ENCODE measurements at regions not wholly inside any gene's neighbourhood (a gene's known extent, or its start where the extent isn't known, plus 50 kb on each side); places are given as distances from the start of the nearest gene placed in this dataset.

- H3K4me1 Mint-ChIP-seq = peaks cover 10% of the 10 kb centered on the region
- peaks cover 9% of the 10 kb centered on the region for H3K9me3 Mint-ChIP-seq
- H3K36me3 Mint-ChIP-seq = peaks cover 3% of the 10 kb centered on the region
- TF ChIP-seq, protein P1, sequence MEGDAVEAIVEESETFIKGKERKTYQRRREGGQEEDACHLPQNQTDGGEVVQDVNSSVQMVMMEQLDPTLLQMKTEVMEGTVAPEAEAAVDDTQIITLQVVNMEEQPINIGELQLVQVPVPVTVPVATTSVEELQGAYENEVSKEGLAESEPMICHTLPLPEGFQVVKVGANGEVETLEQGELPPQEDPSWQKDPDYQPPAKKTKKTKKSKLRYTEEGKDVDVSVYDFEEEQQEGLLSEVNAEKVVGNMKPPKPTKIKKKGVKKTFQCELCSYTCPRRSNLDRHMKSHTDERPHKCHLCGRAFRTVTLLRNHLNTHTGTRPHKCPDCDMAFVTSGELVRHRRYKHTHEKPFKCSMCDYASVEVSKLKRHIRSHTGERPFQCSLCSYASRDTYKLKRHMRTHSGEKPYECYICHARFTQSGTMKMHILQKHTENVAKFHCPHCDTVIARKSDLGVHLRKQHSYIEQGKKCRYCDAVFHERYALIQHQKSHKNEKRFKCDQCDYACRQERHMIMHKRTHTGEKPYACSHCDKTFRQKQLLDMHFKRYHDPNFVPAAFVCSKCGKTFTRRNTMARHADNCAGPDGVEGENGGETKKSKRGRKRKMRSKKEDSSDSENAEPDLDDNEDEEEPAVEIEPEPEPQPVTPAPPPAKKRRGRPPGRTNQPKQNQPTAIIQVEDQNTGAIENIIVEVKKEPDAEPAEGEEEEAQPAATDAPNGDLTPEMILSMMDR (IDR thresholded peaks at IDR 0.05; ENCODE audit: unreplicated experiment) = no peak
- no peak overlapping the region for H3K27ac Mint-ChIP-seq
- no peaks in the 10 kb centered on the region for H3K27me3 Mint-ChIP-seq (ENCODE audit: low read depth)
- no peak for DNase-seq (ENCODE audit: low spot score in 2 of 2, unreplicated experiment in 2 of 2)
- H3K4me3 Mint-ChIP-seq = no peak overlapping the region
Measured at GRCh38 chr13:105278943-105279381, 1256.5 kb downstream of the EFNB2 start.

- no peak overlapping the region for H3K27ac Mint-ChIP-seq
- TF ChIP-seq, protein P1 (IDR thresholded peaks at IDR 0.05; ENCODE audit: unreplicated experiment) = no peak
- no peaks in the 10 kb centered on the region for H3K27me3 Mint-ChIP-seq (ENCODE audit: low read depth)
- DNase-seq (ENCODE audit: low spot score in 2 of 2, unreplicated experiment in 2 of 2) = no peak
- peaks cover 9% of the 10 kb centered on the region for H3K9me3 Mint-ChIP-seq
- H3K4me1 Mint-ChIP-seq = peaks cover 5% of the 10 kb centered on the region
- H3K36me3 Mint-ChIP-seq = peaks cover 3% of the 10 kb centered on the region
- no peak overlapping the region for H3K4me3 Mint-ChIP-seq
Measured at GRCh38 chr13:105276571-105276970, 1258.9 kb downstream of the EFNB2 start.

DNA sequence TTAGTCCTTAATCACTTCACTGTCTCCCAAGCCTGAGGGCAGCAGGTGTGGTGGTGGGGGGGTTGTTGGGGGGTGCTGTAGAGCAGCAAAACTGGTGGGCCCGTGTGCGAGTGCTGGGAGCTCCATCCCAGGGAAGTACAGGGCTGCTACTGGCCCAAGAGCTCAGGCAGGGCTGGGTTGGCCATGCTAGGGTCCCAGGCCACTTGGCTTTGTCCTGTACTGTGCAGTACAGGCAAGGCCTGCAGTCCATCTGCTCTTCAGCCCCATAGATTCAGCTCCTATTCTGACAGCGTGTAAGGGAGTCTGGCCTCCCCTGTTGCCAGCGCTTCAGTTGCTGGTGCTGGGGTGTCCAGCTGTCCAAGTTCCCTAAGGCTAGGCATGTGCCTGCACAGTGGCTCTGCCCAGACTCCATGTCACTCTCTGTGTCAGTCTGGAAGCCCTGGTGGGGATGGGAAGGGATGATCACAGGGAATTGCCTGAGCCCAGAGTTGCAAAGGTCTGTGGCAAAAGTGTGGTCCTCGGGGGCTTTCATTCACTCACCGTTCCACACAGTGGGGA, 1261.7 kb downstream of the EFNB2 start:
- H3K27ac Mint-ChIP-seq = no peak overlapping the region
- DNase-seq (ENCODE audit: low spot score in 2 of 2, unreplicated experiment in 2 of 2) = no peak
- H3K27me3 Mint-ChIP-seq (ENCODE audit: low read depth) = no peaks in the 10 kb centered on the region
- H3K36me3 Mint-ChIP-seq = peaks cover 3% of the 10 kb centered on the region
- no peak overlapping the region for H3K4me3 Mint-ChIP-seq
- TF ChIP-seq, protein P1 (IDR thresholded peaks at IDR 0.05; ENCODE audit: unreplicated experiment) = no peak
- peaks cover 21% of the 10 kb centered on the region for H3K9me3 Mint-ChIP-seq
- H3K4me1 Mint-ChIP-seq = no peaks in the 10 kb centered on the region

DNA sequence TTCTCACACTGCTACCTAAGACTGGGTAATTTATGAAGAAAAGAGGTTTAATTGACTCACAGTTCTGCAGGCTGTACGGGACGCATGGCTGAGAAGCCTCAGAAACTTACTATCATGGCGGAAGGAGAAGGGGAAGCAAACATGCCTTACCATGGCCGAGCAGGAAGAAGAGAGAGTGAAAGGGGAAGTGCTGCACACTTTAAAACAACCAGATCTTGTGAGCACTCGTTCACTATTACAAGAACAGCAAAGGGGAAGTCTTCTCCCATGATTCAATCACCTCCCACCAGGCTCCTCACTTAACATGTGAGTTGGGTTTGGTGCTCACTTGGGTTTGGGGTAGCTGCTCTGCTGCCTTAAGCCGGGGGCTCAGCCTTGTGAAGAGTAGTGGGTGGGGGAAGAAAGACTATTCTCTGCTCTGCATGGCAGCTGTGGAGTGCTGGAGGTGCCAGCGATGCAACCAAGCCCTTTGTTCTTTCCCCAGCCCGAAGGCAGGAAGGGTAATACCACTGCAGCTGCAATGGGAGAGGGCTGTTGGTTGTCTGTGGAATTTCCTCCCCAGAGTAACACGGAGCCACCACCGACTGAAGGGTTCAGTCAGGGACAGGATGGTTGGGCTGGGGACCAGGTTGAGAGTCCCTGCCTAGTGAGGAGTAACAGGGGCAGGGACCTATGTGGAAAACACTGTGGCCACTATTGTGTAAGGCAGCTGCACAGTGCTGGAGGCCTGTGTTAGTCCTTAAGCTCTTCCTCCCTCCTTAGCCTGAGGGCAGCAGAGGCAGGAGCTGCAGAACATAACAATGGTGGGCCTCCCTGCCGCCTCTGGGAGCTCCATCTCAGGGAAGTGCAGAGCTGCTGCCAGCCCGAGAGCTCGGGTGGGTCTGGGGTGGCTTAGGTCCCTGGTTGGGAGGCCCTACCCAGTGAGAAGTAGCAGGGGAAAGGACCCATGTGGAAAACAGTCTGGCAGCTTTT, 1262.5 kb downstream of the EFNB2 start:
- no peak for DNase-seq (ENCODE audit: low spot score in 2 of 2, unreplicated experiment in 2 of 2)
- peaks cover 3% of the 10 kb centered on the region for H3K36me3 Mint-ChIP-seq
- no peak overlapping the region for H3K4me3 Mint-ChIP-seq
- H3K27ac Mint-ChIP-seq = no peak overlapping the region
- no peaks in the 10 kb centered on the region for H3K27me3 Mint-ChIP-seq (ENCODE audit: low read depth)
- H3K4me1 Mint-ChIP-seq = no peaks in the 10 kb centered on the region
- peaks cover 21% of the 10 kb centered on the region for H3K9me3 Mint-ChIP-seq
- TF ChIP-seq, protein P1 (IDR thresholded peaks at IDR 0.05; ENCODE audit: unreplicated experiment) = no peak

DNA sequence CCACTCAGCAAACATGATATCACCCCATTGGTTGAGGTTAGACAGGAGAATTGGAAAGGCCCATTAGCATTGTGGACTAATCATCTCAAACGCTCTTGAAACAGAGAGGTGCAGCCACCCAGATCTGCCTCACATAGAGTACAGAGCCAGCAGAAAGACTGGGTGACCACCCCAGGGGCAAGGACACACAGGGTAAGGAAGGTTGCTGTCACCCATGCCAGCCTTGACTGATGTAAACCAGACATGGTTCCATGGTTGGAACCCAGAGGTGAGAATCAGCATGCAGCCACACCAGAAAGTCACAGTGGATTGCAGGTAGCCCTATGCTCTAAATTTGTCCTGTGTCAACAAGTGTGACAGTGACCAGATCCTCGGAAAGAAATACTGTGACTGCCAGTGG, 1268.8 kb downstream of the EFNB2 start:
- Mint-ChIP-seq H3K4me3 (no peak overlapping the region), H3K4me1 (peaks cover 20% of the 10 kb centered on the region), H3K27ac (no peak overlapping the region), H3K9me3 (peaks cover 11% of the 10 kb centered on the region), H3K27me3 (ENCODE audit: low read depth) (no peaks in the 10 kb centered on the region), H3K36me3 (no peaks in the 10 kb centered on the region)
- TF ChIP-seq, protein P1 (IDR thresholded peaks at IDR 0.05; ENCODE audit: unreplicated experiment) = no peak
- no peak for DNase-seq (ENCODE audit: low spot score in 2 of 2, unreplicated experiment in 2 of 2)
